Mucosa of gallbladder (tissue), 1 donor: ENCODE measurements at regions not wholly inside any gene's neighbourhood (a gene's known extent, or its start where the extent isn't known, plus 50 kb on each side); places are given as distances from the start of the nearest gene placed in this dataset.
"Not testable (repeated sequence)": the region's sequence is repeated elsewhere in the genome, so short reads cannot be mapped to it uniquely, and the experiment has no call there.

Experiments used
- DNase-seq: peaks from one replicate; pipeline ENCODE4 v3.0.0-alpha.2; 2020; ENCODE audit warnings: low spot score
- donor health status: DM: no; HTN: no; CAD: no.

DNA sequence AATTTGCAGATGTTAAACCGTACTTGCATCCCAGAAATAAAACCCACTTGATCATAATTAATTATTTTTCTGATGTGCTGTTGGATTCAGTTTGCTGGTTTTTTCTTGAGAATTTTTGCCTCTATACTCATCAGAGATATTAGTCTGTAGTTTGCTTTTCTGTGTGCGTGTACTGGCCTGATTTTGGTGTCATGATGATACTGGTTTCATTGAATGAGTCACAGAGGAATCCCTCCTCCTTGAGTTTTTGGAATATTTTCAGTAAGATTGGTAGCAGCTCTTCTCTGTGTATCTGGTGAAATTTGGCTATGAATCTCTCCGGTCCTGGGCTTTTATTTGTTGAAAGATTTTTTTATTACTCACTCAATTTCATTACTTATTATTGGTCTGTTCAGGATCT is 100.4 kb upstream of the PMCH start:
- DNase-seq = no peak

DNA sequence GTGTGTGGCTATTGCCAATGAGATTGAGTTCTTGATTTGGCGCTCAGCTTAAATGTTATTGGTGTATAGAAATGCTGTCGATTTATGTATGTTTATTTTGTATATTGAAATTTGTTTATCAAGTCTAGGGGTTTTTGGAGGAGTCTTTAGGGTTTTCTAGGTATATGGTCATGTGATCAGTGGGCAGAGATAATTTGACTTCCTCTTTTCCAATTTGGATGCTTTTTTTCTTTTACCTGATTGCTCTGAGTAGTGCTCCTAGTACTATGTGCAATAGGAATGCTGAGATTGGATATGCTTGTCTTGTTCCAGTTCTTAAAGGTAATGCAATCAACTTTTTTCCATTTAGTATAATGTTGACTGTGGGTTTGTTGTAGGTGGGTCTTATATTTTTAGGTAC is 99.8 kb upstream of the PMCH start:
- DNase-seq = no peak

- DNase-seq = no peak
Measured at GRCh38 chr12:102294568-102294967, 96.9 kb upstream of the PMCH start.

- not testable (repeated sequence) for DNase-seq
Measured at GRCh38 chr12:102291498-102292440, 94.1 kb upstream of the PMCH start.

DNA sequence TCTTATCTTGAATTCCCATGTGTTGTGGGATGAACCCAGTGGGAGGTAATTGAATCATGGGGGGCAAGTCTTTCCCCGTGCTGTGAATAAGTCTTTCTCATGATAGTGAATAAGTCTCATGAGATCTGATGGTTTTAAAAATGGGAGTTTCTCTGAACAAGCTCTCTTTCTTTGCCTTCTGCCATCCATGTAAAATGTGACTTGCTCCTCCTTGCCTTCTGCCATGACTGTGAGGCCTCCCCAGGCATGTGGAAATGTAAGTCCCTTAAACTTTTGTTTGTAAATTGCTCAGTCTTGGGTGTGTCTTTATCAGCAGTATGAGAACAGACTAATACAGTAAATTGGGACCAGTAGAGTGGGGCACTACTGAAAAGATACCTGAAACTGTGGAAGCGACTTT is 92.1 kb upstream of the PMCH start:
- not testable (repeated sequence) for DNase-seq

DNA sequence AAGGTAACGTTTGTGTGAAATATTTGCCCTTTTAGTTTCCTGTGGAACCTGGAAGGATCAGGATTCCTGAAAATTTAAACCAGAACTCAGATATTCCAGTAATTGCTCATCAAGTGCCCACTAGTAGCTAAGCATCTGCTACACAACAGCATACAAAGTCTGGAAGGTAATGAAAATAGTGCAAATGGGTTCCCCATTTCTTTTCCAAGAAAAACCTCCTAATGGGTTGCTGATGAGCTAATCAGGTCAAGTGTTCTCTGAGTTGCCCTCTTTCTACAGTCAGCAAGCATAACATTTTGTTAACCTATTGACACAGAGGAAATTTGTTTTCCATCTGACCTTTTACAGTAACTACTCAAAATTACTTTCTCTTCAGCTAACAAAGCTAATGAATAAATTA is 83.6 kb upstream of the PMCH start:
- no peak for DNase-seq

- not testable (repeated sequence) for DNase-seq
Measured at GRCh38 chr12:102255687-102256086, 58.1 kb upstream of the PMCH start.

GRCh38 chr12:102251005-102251404 is 53.4 kb upstream of the PMCH start:
- not testable (repeated sequence) for DNase-seq

- no peak for DNase-seq
Measured at GRCh38 chr12:102249079-102249841, 51.6 kb upstream of the PMCH start.
